Activated naive CD4-positive, alpha-beta T cell treated with anti-CD3 and anti-CD28 coated beads, Interleukin-2, amount 50 U/mL, for 24 hours (primary cell): ENCODE measurements at regions not wholly inside any gene's neighbourhood (a gene's known extent, or its start where the extent isn't known, plus 50 kb on each side); places are given as distances from the start of the nearest gene placed in this dataset.
"Not testable (repeated sequence)": the region's sequence is repeated elsewhere in the genome, so short reads cannot be mapped to it uniquely, and the experiment has no call there.

Experiments
- H3K27ac Mint-ChIP-seq: one replicate; pipeline ENCODE4 v1.8.0; 2021; ENCODE audit warnings: mild to moderate bottlenecking, mixed read lengths
- H3K27me3 Mint-ChIP-seq: one replicate; pipeline ENCODE4 v1.8.0; 2021; ENCODE audit warnings: mixed read lengths
- H3K36me3 Mint-ChIP-seq: one replicate; pipeline ENCODE4 v1.8.0; 2021; ENCODE audit warnings: mixed read lengths
- H3K4me1 Mint-ChIP-seq: one replicate; pipeline ENCODE4 v1.8.0; 2021; ENCODE audit warnings: mixed read lengths
- H3K4me3 Mint-ChIP-seq: one replicate; pipeline ENCODE4 v1.8.0; 2021; ENCODE audit warnings: mild to moderate bottlenecking, mixed read lengths
- H3K9me3 Mint-ChIP-seq: one replicate; pipeline ENCODE4 v1.8.0; 2021; ENCODE audit warnings: mixed read lengths

DNA sequence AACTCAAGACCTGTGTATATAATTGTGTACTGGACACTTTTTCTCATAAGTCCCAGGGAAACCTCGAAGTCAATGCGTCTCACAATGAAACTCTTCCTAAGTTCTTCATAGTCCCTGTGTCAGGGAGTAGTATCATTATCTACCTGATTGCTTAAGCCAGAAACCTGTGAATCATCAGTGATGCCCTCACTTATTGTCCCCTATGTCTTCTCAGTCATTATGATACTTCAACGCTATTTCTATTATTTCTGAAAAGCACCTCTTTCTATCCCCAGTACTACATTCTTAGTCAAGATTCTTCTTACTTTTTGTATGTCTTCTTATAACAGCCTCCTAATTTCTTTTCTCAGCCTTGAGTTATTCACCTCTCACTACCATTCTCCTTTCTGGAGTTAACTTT lies 94.3 kb downstream of the OTUD1 start:
- H3K27ac Mint-ChIP-seq = no peak overlapping the region
- H3K4me1 Mint-ChIP-seq = peaks cover 37% of the 10 kb centered on the region
- H3K27me3 Mint-ChIP-seq = no peaks in the 10 kb centered on the region
- H3K4me3 Mint-ChIP-seq = no peak overlapping the region
- no peaks in the 10 kb centered on the region for H3K36me3 Mint-ChIP-seq
- H3K9me3 Mint-ChIP-seq = no peaks in the 10 kb centered on the region

DNA sequence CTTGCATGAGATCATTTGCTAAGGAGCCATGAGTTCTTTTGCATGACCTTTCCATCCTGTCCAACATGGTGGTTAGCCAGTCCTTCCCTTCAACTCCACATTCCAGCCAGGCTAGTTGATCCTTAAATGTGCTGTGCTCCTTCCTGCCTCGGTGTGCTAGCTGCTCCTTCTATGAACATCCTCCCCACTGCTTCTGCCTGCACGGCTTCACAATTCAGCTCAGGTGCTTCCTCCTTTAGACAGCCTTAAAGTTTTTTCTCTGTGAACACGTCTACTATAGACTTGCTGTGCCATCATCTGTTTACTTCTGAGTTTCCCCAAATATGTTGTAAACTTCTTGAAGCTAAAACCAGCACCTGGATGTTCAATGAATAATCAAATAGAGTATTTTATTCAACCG lies 95.5 kb downstream of the OTUD1 start:
- Mint-ChIP-seq H3K36me3 (peaks cover 3% of the 10 kb centered on the region), H3K27me3 (no peaks in the 10 kb centered on the region), H3K27ac (peak overlapping the region; percentile 42), H3K9me3 (peaks cover 6% of the 10 kb centered on the region), H3K4me3 (no peak overlapping the region), H3K4me1 (peaks cover 44% of the 10 kb centered on the region)

DNA sequence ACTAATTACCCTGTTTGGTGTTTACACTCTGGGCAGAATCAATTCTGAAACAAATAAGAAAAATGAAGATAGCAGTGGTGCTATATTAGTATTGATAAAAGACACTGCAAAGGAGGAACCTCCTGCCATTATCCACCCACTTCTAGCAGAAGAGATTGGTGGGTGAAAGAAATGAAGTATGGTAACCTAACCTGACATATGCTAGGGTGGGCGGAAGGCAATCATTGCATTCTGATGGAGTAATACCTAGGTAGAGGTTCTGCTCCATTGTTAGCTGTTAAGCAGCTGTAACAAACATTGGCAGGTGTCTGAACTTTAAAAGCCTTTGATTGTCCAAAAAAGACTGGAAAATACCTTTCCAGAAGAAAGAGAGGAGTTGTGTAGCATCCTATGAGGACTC lies 95.9 kb downstream of the OTUD1 start:
- H3K4me1 Mint-ChIP-seq = peaks cover 46% of the 10 kb centered on the region
- no peaks in the 10 kb centered on the region for H3K27me3 Mint-ChIP-seq
- peaks cover 3% of the 10 kb centered on the region for H3K36me3 Mint-ChIP-seq
- H3K4me3 Mint-ChIP-seq = no peak overlapping the region
- H3K9me3 Mint-ChIP-seq = peaks cover 6% of the 10 kb centered on the region
- H3K27ac Mint-ChIP-seq = peak overlapping the region; percentile 42

DNA sequence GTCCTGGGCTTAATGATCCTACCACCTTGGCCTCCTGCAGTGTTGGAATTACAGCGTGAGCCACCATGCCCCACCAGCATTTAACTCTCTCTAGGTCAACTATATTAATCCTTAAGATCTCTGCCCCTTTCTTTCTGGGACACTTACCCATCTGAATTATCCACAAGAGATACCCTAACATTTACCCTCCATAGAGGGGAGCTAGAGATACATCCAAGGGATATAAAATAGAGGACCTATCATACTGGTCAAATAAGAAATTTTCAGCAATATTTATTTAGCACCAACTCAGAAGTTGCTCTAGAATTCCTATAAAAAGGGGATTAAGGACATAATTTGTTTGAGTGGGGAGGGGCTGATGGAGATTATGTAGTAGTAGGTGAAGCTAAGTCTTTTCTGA lies 96.5 kb downstream of the OTUD1 start:
- Mint-ChIP-seq H3K27me3 (no peaks in the 10 kb centered on the region), H3K9me3 (peaks cover 6% of the 10 kb centered on the region), H3K4me1 (peaks cover 52% of the 10 kb centered on the region), H3K27ac (peak overlapping the region; percentile 46), H3K36me3 (peaks cover 3% of the 10 kb centered on the region), H3K4me3 (no peak overlapping the region)

DNA sequence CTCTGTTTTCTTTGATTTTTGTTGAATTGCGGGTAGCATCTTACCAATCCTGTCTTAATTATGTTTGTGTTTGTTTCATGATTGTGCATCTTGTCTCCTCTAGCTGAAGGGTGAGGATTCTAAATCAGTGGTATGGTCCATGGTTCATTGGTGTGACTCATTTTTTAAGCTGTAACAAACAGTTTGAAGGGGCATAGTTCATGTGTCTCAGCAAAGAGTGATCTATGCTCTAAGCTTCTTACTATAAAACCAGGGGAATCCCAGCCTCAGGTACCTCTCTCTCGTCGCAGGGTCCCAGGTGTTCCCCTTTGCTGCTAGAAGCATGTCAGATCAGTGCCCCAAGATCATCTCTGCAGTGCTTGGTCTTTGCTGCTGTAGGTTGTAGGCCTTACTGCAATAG lies 100.1 kb downstream of the OTUD1 start:
- peaks cover 10% of the 10 kb centered on the region for H3K9me3 Mint-ChIP-seq
- no peak overlapping the region for H3K4me3 Mint-ChIP-seq
- peak overlapping the region; percentile 57 for H3K27ac Mint-ChIP-seq
- H3K36me3 Mint-ChIP-seq = peaks cover 3% of the 10 kb centered on the region
- peaks cover 65% of the 10 kb centered on the region for H3K4me1 Mint-ChIP-seq
- H3K27me3 Mint-ChIP-seq = no peaks in the 10 kb centered on the region

DNA sequence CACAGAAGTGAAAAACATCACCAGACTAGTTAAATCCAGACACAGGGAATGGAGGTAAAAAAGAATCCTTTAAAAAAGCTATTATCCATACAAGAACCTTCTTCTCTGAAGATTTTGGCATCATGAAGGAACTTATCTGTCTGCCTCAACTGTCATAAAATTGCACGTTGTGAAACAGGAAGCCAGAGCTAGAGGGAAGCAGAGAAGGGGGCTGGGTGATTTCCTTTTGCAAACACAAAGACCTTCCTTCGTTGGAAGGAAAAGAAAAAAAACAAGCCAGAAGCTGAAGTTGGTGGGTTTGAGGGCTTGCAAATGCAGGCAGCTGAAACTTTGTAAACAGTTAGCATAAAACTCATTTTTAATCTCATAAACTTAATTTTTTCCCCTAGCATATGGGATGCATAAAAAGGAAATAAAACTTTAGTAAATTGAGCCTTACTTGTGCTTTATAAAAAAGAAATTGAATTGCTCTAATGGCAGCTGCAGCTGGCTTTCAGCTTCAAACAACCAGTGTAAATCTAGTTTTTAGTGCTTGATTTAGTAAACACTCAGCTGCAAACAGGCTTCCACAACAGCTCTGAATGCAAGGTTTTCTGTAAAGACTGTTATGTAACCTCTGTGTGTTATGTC lies 101.6 kb downstream of the OTUD1 start:
- peaks cover 3% of the 10 kb centered on the region for H3K36me3 Mint-ChIP-seq
- H3K27ac Mint-ChIP-seq = peak overlapping the region; percentile 87
- H3K9me3 Mint-ChIP-seq = peaks cover 10% of the 10 kb centered on the region
- H3K4me3 Mint-ChIP-seq = peak overlapping the region; percentile 53
- peaks cover 54% of the 10 kb centered on the region for H3K4me1 Mint-ChIP-seq
- no peaks in the 10 kb centered on the region for H3K27me3 Mint-ChIP-seq

DNA sequence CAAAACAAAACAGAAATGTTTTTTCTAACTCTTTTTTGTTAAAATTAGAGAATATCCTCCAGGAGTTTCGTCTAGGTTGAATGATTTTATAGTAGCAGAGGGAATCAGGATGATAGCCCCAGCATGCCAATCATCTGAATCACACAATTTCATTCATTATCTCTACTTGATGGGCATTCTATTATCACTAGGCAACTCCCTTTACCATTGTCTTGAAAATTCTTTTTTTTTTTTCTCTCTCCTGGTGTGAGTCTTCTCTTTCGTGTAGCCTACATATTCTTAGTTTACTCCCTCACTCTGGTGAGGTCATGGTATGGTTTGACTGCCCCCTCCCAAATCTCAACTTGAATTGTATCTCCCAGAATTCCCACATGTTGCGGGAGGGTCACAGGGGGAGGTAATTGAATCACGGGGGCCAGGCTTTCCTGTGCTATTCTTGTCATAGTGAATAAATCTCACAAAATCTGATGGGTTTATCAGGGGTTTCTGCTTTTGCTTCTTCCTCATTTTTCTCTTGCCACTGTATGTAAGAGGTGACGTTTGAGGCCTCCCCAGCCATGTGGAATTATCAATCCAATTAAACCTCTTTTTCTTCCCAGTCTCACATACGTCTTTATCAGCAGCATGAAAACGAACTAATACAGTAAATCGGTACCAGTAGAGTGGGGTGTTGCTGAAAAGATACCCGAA lies 105.0 kb downstream of the OTUD1 start:
- Mint-ChIP-seq H3K36me3 (no peaks in the 10 kb centered on the region), H3K9me3 (peaks cover 6% of the 10 kb centered on the region), H3K27ac (no peak overlapping the region), H3K4me3 (no peak overlapping the region), H3K27me3 (no peaks in the 10 kb centered on the region), H3K4me1 (peaks cover 40% of the 10 kb centered on the region)

DNA sequence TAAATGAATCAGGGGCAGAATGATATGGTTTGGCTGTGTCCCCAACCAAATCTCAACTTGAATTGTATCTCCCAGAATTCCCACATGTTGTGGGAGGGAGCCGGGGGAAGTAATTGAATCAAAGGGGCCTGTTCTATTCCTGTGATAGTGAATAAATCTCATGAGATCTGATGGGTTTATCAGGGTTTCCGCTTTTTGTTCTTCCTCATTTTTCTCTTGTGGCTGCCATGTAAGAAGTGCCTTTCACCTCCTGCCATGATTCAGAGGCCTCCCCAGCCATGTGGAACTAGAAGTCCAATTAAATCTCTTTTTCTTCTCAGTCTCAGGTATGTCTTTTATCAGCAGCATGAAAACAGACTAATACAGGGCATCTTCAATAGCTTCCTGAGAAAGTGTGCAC lies 107.0 kb downstream of the OTUD1 start:
- not testable (repeated sequence) for H3K9me3 Mint-ChIP-seq, H3K27me3 Mint-ChIP-seq, H3K4me3 Mint-ChIP-seq, H3K36me3 Mint-ChIP-seq
- peak overlapping the region; percentile 46 for H3K27ac Mint-ChIP-seq
- H3K4me1 Mint-ChIP-seq = peaks cover 19% of the 10 kb centered on the region

DNA sequence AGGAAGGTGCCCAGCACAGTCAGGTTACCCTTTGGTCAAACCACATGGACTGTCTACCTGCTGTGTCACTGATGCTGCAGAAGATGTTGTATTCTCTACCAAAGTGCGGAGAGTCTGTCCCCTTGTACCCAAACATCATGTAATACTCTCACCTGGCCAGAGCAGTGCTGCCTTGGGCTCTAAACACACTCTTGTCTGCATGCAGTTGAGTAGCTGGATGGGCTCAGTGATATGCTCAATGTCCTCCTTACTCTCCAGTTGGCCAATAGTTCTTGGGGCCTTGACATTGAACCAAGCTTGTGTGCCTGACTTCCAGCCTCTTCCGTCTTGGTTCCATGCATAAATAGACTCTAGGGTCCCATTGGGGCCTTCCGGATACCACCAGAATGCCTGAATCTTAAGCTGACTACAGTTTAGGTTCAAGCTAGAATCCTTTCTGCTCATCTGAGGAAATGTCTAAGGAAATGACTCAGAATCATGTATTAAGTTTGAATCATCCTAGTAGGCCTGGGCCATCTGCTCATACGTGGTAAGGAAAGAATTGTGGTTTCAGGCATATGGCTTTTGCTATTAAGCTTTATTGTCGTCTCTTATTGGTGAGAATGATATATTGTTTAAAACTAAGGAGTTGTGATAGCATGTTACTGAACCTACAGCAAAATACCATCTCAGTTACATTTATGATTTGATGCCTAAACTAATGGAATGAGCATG lies 118.0 kb downstream of the OTUD1 start:
- H3K36me3 Mint-ChIP-seq = no peaks in the 10 kb centered on the region
- peaks cover 6% of the 10 kb centered on the region for H3K9me3 Mint-ChIP-seq
- no peaks in the 10 kb centered on the region for H3K27me3 Mint-ChIP-seq
- H3K4me1 Mint-ChIP-seq = peaks cover 18% of the 10 kb centered on the region
- no peak overlapping the region for H3K4me3 Mint-ChIP-seq
- H3K27ac Mint-ChIP-seq = peak overlapping the region; percentile 63

DNA sequence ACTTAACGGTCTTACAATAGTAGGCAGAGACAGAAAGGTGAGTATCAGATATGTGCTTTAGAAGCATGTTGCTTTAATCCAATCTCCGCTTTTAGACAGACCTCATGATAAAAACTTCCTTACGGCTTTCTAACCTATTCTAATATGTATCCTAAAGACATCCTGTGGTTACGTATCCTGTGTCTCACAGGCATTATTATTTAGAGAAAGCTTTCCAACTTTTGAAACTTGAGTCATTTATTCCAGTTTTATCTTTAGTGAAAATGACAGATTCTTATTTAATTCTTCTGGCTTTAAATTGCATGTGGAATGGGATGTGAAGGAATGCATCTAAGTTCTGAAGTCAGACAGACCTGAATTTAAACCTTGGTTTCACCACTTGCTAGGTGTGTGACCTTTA lies 118.9 kb downstream of the OTUD1 start:
- Mint-ChIP-seq H3K4me1 (peaks cover 18% of the 10 kb centered on the region), H3K27ac (no peak overlapping the region), H3K36me3 (peaks cover 2% of the 10 kb centered on the region), H3K9me3 (peaks cover 14% of the 10 kb centered on the region), H3K4me3 (no peak overlapping the region), H3K27me3 (no peaks in the 10 kb centered on the region)

DNA sequence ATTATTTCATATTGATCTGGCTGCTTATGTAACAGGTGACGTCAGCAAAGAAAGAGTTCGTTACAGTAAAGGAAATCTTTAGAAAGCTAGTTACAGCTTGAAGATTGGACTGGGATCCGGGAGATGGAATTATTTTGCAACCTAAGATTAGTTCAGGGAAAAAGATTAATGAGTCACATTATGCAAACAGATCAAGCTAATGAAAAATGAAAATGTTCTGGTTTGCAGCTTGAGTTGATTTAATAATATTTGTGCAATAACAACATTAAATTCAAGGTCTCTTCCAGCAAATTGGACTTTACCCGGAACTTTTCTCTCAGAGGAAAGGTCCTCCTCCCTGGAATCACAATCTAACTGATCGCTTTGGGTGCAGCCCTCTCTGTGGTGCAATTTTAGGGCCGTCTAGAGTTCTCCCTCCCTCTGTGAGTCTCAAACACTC lies 119.5 kb downstream of the OTUD1 start:
- H3K4me3 Mint-ChIP-seq = no peak overlapping the region
- peaks cover 18% of the 10 kb centered on the region for H3K4me1 Mint-ChIP-seq

DNA sequence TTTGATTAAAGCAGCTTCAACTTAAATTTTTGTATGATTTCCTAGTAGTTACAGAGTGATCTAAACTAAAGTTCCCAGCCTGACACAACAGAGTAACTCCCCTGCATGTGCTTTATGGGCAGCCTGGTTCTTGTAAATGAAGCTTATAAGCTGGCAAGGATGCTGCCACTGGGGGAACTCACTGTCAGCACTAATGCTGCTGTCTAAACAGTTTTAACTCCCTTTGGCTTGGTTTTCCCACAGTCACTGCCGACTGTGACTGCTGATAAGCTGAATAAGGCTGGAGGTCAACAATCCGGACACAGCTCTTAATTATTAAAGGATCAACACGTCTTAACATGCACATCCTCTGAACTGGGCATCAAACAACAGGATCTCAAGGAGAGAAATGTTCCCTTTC lies 130.1 kb downstream of the OTUD1 start:
- Mint-ChIP-seq H3K27me3 (peaks cover 3% of the 10 kb centered on the region), H3K27ac (no peak overlapping the region), H3K4me1 (no peaks in the 10 kb centered on the region), H3K36me3 (peaks cover 3% of the 10 kb centered on the region), H3K4me3 (no peak overlapping the region), H3K9me3 (peaks cover 13% of the 10 kb centered on the region)

More for the DNA sequence above, 119.5 kb downstream of the OTUD1 start:
- H3K27ac Mint-ChIP-seq = no peak overlapping the region
- peaks cover 2% of the 10 kb centered on the region for H3K36me3 Mint-ChIP-seq
- no peaks in the 10 kb centered on the region for H3K27me3 Mint-ChIP-seq
- peaks cover 15% of the 10 kb centered on the region for H3K9me3 Mint-ChIP-seq

DNA sequence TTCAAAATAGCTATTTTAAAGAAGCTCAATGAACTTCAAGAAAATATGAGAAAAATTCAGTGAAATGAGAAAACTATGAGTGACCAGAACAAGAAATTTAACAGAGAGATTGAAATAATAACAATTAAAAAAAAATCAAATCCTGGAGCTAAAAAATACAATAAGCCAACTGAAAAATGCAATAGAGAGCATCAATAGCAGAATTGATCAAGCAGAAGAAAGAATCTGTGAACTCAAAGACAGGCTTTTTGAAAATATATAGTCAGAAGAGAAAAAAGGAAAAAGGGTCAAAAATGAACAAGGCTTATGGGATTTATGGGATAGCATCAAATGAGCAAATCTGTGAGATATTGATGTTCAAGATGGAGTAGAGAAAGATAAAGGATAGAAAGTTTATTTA lies 133.0 kb downstream of the OTUD1 start:
- Mint-ChIP-seq H3K4me3 (no peak overlapping the region), H3K9me3 (peaks cover 8% of the 10 kb centered on the region), H3K4me1 (no peaks in the 10 kb centered on the region), H3K27me3 (no peaks in the 10 kb centered on the region), H3K36me3 (peaks cover 3% of the 10 kb centered on the region), H3K27ac (no peak overlapping the region)

DNA sequence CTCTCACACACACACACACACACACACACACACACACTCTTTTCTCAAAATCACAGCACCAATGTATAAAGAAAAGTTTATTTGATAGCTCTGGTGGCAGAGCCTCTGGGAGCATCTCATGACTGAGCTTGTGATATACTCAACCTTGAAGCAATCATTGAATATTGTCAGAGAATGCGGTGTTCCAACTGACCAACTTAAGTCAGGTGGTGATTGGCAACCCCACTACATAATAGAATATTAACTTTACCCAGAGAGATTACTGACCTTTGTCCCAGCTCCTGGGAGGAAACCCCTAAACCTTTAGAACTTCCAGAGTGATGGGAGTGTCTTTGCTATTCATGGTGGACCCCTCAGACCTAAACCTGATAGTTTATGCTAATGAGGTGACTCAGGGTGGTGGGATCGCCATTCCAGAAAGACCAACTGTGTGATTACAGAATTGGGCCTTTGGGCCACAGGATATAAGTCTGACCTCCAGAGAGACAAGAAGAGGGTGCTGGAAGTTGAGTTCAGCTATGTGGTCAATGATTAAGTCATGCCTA lies 143.1 kb downstream of the OTUD1 start:
- no peaks in the 10 kb centered on the region for H3K36me3 Mint-ChIP-seq
- H3K9me3 Mint-ChIP-seq = no peaks in the 10 kb centered on the region
- no peaks in the 10 kb centered on the region for H3K4me1 Mint-ChIP-seq
- H3K4me3 Mint-ChIP-seq = no peak overlapping the region
- no peaks in the 10 kb centered on the region for H3K27me3 Mint-ChIP-seq
- no peak overlapping the region for H3K27ac Mint-ChIP-seq

DNA sequence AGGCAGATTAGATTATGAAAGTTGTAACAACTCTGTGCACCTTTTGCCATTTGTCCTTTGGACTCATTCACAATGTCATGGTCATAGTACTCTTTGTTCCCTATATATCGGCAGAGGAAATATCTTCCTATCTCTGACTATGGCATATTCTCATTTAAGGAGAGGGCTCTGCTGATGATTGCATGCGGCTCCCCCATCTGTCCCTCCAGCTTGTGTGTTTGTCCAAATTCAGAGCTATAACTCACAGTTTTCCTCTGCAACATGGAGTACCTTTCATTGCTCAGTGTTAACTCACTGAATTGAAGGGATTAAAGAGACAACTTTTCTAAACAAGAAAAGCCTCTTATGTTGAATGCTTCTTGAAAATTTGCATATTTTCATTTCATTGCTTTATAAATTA lies 145.5 kb downstream of the OTUD1 start:
- no peak overlapping the region for H3K4me3 Mint-ChIP-seq
- H3K27me3 Mint-ChIP-seq = no peaks in the 10 kb centered on the region
- no peak overlapping the region for H3K27ac Mint-ChIP-seq
- no peaks in the 10 kb centered on the region for H3K9me3 Mint-ChIP-seq
- H3K4me1 Mint-ChIP-seq = no peaks in the 10 kb centered on the region
- no peaks in the 10 kb centered on the region for H3K36me3 Mint-ChIP-seq

DNA sequence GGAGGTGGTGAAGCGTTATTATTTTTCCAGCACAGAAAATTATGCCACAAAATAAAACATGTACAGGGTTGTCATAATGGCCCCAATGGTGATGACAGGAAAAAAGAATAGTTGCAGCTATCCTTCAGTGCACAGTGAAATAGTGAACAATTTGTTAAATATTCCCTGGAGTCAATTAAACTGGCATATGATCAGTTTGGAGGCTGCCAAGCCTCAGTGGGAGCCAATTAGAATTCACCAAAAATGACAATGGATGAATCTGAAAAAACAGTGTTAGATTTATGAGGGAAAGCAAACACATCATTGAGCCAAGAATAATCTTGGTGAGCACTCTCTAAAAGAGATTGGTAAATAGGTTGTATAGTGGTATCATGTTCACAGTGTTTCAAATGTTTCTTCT lies 146.3 kb downstream of the OTUD1 start:
- Mint-ChIP-seq H3K27me3 (no peaks in the 10 kb centered on the region), H3K36me3 (no peaks in the 10 kb centered on the region), H3K27ac (no peak overlapping the region)

More for the DNA sequence above, 146.3 kb downstream of the OTUD1 start:
- H3K4me1 Mint-ChIP-seq = no peaks in the 10 kb centered on the region
- no peaks in the 10 kb centered on the region for H3K9me3 Mint-ChIP-seq
- no peak overlapping the region for H3K4me3 Mint-ChIP-seq
